GM13977 (cell line): ENCODE measurements at regions not wholly inside any gene's neighbourhood (a gene's known extent, or its start where the extent isn't known, plus 50 kb on each side); places are given as distances from the start of the nearest gene placed in this dataset.

Source experiments
- DNase-seq: peaks from one replicate; pipeline ENCODE4 v3.0.0; 2012; ENCODE audit warnings: low spot score
- CTCF ChIP-seq: IDR thresholded peaks from 2 replicates; pipeline ENCODE4 v1.5.1; 2012; ENCODE audit warnings: mild to moderate bottlenecking, control low read depth; ENCODE audit not compliant: insufficient read depth; ENCODE audit errors: extremely low read depth, missing control alignments
- in situ Hi-C: fragments of 300-500 bp; cut with MboI; formaldehyde crosslinking; loops from one replicate; pipeline ENCODE4 v1.12.0; 2022; ENCODE audit warnings: low sequenced_read_pairs, low pct_unique_long_range_greater_than_20kb, mixed read lengths, inconsistent platforms; ENCODE audit not compliant: unreplicated experiment

- no peak for DNase-seq
- in situ Hi-C loops = no loop called here
- no peak for TF ChIP-seq CTCF
Measured at GRCh38 chr3:5341610-5342009, 154.1 kb downstream of the EDEM1 start.

- in situ Hi-C loops = no loop called here
- DNase-seq = no peak
Measured at GRCh38 chr3:5343459-5343858, 156.0 kb downstream of the EDEM1 start.

GRCh38 chr3:5344707-5345106 is 157.2 kb downstream of the EDEM1 start:
- TF ChIP-seq CTCF = no peak
- no peak for DNase-seq
- in situ Hi-C loops = no loop called here

More at GRCh38 chr3:5343459-5343858, 156.0 kb downstream of the EDEM1 start:
- TF ChIP-seq CTCF = no peak

- TF ChIP-seq CTCF = no peak
- no peak for DNase-seq
- in situ Hi-C loops = no loop called here
Measured at GRCh38 chr3:5347486-5347885, 160.0 kb downstream of the EDEM1 start.

- in situ Hi-C loops = no loop called here
- no peak for TF ChIP-seq CTCF
- DNase-seq = no peak
Measured at GRCh38 chr3:5348229-5348902, 160.9 kb downstream of the EDEM1 start.

- in situ Hi-C loops = no loop called here
- no peak for TF ChIP-seq CTCF
- DNase-seq = no peak
Measured at GRCh38 chr3:5349343-5349742, 161.8 kb downstream of the EDEM1 start.
